GM21528 (cell line): ENCODE measurements at regions not wholly inside any gene's neighbourhood (a gene's known extent, or its start where the extent isn't known, plus 50 kb on each side); places are given as distances from the start of the nearest gene placed in this dataset.

ENCODE experiments used
- ATAC-seq: cut with Tn5 transposase; IDR thresholded peaks from one replicate; pipeline ENCODE4 v1.9.1; 2021; ENCODE audit warnings: mild to moderate bottlenecking, moderate library complexity; ENCODE audit not compliant: unreplicated experiment, low FRiP score

GRCh38 chr10:29394321-29394932, 105.6 kb downstream of the LYZL1 start:
- no peak for ATAC-seq

DNA sequence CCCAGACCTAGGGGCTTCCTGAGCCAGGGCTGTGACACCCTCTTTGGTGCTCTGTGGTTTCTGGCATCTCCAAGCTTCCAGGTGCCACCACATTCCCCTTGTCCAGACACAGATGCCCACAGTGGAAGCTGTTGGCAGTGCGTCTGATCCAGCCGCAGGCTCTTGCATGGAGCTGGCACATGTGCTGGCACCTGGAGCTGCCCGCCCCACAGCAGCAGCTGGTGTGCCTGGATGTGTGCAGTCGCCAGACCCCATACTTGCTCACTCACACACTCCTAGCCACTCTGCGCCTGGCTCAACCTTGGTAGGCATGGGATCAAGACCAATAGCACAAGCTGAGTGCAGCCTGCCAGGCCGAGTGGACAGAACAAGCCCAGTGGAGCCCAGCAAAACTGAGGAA, 106.5 kb downstream of the LYZL1 start:
- no peak for ATAC-seq

- ATAC-seq = no peak
These were observed 108.4 kb downstream of the LYZL1 start for GRCh38 chr10:29397221-29397620.

DNA sequence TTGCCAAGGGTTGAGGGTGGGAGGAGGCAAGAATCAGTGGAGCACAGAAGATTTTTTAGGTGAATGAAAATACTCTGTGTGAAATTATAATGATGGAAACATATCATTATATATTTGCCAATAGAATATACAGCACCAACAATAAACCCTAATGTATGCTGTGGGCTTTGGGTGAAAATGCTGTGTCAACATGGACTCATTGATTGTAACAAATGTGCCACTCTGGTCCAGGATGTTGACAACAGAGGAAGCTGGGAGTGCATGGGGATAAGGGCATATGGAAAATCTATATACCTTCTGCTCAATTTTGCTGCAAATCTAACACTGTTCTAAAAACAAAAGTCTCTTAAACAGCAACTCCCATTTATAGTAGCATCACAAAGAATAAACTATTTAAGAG, 114.3 kb downstream of the LYZL1 start:
- ATAC-seq = no peak

DNA sequence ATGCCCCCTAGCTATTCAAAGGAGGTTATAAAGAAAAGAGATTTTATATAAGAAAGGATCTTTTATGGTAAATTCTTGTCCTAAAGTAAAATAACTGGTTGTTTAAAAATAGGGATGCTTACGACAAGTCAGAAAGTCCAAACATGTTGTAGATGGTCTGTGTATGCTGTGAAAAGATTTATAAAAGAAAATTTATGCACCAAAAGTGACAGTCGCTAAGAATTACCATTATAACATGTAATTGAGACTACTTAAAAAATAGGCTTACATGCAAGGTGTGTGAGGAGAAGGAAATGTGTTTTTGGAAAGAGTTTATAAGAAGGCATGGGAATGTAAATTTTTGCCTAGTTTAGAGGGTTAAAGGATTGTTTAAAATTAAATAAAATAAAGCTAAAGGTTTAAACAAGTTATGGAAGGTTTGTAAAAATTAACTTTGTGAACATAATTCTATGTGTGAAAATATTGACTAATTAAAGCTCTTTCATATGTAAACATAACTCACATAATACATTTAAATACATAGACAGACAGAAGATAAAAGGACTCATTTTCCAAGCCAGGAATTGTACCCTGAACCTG, 118.5 kb downstream of the LYZL1 start:
- no peak for ATAC-seq
